OCI-LY1 (cell line): ENCODE measurements at regions not wholly inside any gene's neighbourhood (a gene's known extent, or its start where the extent isn't known, plus 50 kb on each side); places are given as distances from the start of the nearest gene placed in this dataset.

Experiments
- EZH2 ChIP-seq: fragments of 200-600 bp; sonication (generic), shearing (Covaris generic); IDR thresholded peaks from 2 replicates; pipeline ENCODE4 v1.8.0; 2017; ENCODE audit warnings: borderline replicate concordance, mixed run types, mild to moderate bottlenecking, antibody characterized with exemption, low read length, moderate library complexity, mixed read lengths
- TF ChIP-seq, protein P1 (sequence below): fragments of 200-600 bp; sonication (generic), shearing (Covaris generic); IDR thresholded peaks from 2 replicates; pipeline ENCODE4 v1.5.1; 2017; ENCODE audit warnings: mild to moderate bottlenecking, antibody characterized with exemption, low read length, moderate library complexity, mixed read lengths

GRCh38 chr12:65696227-65696626 is 128.1 kb upstream of the HMGA2 start:
- TF ChIP-seq EZH2: no peak
- TF ChIP-seq, protein P1, sequence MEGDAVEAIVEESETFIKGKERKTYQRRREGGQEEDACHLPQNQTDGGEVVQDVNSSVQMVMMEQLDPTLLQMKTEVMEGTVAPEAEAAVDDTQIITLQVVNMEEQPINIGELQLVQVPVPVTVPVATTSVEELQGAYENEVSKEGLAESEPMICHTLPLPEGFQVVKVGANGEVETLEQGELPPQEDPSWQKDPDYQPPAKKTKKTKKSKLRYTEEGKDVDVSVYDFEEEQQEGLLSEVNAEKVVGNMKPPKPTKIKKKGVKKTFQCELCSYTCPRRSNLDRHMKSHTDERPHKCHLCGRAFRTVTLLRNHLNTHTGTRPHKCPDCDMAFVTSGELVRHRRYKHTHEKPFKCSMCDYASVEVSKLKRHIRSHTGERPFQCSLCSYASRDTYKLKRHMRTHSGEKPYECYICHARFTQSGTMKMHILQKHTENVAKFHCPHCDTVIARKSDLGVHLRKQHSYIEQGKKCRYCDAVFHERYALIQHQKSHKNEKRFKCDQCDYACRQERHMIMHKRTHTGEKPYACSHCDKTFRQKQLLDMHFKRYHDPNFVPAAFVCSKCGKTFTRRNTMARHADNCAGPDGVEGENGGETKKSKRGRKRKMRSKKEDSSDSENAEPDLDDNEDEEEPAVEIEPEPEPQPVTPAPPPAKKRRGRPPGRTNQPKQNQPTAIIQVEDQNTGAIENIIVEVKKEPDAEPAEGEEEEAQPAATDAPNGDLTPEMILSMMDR: no peak
